Fibroblast of pulmonary artery (primary cell): ENCODE measurements at regions not wholly inside any gene's neighbourhood (a gene's known extent, or its start where the extent isn't known, plus 50 kb on each side); places are given as distances from the start of the nearest gene placed in this dataset.

Experiments used
- DNase-seq: peaks from one replicate; pipeline ENCODE4 v3.0.0-alpha.2; 2010; ENCODE audit warnings: low read depth
- H3K4me3 ChIP-seq: replicated peaks from 2 replicates; pipeline ENCODE4 v1.5.1; 2011; ENCODE audit warnings: low read depth, mild to moderate bottlenecking, control low read depth, low read length, moderate library complexity
- TF ChIP-seq, protein P1 (sequence below): IDR thresholded peaks from 2 replicates; pipeline ENCODE4 v1.5.1; 2011; ENCODE audit warnings: mild to moderate bottlenecking, control low read depth, low read length, inconsistent platforms; ENCODE audit errors: missing control alignments

DNA sequence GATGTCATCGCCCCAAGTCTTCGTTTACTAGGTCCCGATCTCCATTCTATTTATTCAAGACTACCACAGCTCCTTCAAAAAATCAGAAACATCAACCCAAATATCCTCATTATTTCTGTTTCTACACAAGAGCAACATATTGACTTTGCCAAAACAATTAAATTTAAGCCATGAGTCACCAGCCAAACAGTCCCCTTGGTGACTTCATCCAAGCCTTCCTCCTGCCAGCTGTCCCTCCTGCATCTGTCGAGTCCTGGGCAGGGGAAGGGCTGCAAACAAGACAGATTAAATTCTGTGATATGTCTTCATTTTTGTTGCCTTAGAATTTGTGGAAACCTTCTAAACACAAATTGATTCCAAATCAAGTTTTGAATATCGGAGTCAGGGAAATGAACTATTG, 110.3 kb downstream of the SP3 start:
- peak; percentile 42 for DNase-seq
- TF ChIP-seq, protein P1, sequence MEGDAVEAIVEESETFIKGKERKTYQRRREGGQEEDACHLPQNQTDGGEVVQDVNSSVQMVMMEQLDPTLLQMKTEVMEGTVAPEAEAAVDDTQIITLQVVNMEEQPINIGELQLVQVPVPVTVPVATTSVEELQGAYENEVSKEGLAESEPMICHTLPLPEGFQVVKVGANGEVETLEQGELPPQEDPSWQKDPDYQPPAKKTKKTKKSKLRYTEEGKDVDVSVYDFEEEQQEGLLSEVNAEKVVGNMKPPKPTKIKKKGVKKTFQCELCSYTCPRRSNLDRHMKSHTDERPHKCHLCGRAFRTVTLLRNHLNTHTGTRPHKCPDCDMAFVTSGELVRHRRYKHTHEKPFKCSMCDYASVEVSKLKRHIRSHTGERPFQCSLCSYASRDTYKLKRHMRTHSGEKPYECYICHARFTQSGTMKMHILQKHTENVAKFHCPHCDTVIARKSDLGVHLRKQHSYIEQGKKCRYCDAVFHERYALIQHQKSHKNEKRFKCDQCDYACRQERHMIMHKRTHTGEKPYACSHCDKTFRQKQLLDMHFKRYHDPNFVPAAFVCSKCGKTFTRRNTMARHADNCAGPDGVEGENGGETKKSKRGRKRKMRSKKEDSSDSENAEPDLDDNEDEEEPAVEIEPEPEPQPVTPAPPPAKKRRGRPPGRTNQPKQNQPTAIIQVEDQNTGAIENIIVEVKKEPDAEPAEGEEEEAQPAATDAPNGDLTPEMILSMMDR, result no peak

DNA sequence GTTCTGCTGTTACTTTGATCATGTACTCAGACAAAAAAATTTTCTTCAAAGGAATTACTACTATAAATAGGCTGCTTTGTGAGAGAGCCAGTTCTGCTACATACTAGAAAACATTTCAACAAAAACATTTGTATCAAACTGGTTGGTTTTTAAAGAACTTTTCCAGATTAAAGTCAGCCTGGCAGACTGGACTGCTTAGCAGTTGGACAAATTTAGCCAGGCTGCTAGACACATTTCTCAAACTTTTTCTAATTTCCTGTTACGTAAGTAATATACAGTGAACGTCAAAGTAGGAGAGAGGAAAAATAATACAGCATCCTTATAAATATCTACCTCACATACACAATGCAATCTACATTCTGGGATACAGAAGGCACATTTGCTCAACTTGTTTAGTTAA, 109.5 kb downstream of the SP3 start:
- TF ChIP-seq, protein P1, result no peak
- H3K4me3 ChIP-seq, result no peak overlapping the region
- DNase-seq, result peak; percentile 56

More for the DNA sequence above, 110.3 kb downstream of the SP3 start:
- no peak overlapping the region for H3K4me3 ChIP-seq
